Cardiac muscle cell (in vitro differentiated cells and primary cell): ENCODE measurements at regions not wholly inside any gene's neighbourhood (a gene's known extent, or its start where the extent isn't known, plus 50 kb on each side); places are given as distances from the start of the nearest gene placed in this dataset.

Experiments used
- DNase-seq, 2 donors: peaks; one replicate each; pipeline versions ENCODE4 v3.0.0 to v3.0.0-alpha.2; 2010 to 2017; ENCODE audit warnings: low read depth in 1 of 2, low spot score in 1 of 2
- H3K27ac ChIP-seq: fragments of 200-600 bp; sonication (generic); 2 replicates; pipeline ENCODE4 v1.5.1; 2016
- H3K27me3 ChIP-seq: fragments of 200-600 bp; sonication (generic); 2 replicates; pipeline ENCODE4 v1.6.0; 2016; ENCODE audit warnings: control low read depth
- H3K36me3 ChIP-seq: fragments of 200-600 bp; sonication (generic); 2 replicates; pipeline ENCODE4 v1.5.1; 2016; ENCODE audit warnings: control low read depth
- H3K4me1 ChIP-seq: fragments of 200-600 bp; sonication (generic); 2 replicates; pipeline ENCODE4 v1.8.1; 2017; ENCODE audit warnings: low read depth, mild to moderate bottlenecking, mixed run types
- H3K4me3 ChIP-seq: fragments of 200-600 bp; sonication (generic); 2 replicates; pipeline ENCODE4 v1.5.1; 2016; ENCODE audit warnings: mild to moderate bottlenecking
- H3K9me3 ChIP-seq: fragments of 200-600 bp; sonication (generic); 2 replicates; pipeline ENCODE4 v1.5.1; 2017; ENCODE audit warnings: low read depth, mild to moderate bottlenecking, control low read depth
- TF ChIP-seq, protein P1 (sequence below): IDR thresholded peaks from 2 replicates; pipeline ENCODE4 v1.5.1; 2012; ENCODE audit warnings: low read depth, mild to moderate bottlenecking, low read length

DNA sequence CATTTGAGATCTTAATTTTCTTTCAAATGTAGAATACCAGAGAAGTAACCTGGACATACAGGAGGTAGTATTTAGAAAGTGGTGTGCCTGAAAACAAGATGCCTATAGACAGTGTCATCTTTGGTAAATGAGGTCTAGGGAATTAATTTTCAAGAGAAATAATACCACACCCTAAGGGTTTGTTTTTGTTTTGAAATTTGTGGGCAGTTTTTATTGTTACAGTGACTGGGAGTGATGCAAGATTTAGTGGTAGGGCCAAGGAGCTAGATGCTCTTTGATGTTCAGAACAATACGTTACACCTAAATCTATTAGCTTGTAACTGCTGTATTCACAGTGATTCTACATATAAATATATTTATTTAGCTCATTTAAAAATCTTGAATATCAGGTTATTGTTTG, 856.5 kb upstream of the MAP3K7 start:
- no peaks in the 10 kb centered on the region for H3K36me3 ChIP-seq
- DNase-seq: no peak
- H3K27ac ChIP-seq: no peak overlapping the region
- no peak overlapping the region for H3K4me3 ChIP-seq
- TF ChIP-seq, protein P1, sequence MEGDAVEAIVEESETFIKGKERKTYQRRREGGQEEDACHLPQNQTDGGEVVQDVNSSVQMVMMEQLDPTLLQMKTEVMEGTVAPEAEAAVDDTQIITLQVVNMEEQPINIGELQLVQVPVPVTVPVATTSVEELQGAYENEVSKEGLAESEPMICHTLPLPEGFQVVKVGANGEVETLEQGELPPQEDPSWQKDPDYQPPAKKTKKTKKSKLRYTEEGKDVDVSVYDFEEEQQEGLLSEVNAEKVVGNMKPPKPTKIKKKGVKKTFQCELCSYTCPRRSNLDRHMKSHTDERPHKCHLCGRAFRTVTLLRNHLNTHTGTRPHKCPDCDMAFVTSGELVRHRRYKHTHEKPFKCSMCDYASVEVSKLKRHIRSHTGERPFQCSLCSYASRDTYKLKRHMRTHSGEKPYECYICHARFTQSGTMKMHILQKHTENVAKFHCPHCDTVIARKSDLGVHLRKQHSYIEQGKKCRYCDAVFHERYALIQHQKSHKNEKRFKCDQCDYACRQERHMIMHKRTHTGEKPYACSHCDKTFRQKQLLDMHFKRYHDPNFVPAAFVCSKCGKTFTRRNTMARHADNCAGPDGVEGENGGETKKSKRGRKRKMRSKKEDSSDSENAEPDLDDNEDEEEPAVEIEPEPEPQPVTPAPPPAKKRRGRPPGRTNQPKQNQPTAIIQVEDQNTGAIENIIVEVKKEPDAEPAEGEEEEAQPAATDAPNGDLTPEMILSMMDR: no peak
- no peaks in the 10 kb centered on the region for H3K27me3 ChIP-seq
- peaks cover 7% of the 10 kb centered on the region for H3K4me1 ChIP-seq
- H3K9me3 ChIP-seq: no peaks in the 10 kb centered on the region

DNA sequence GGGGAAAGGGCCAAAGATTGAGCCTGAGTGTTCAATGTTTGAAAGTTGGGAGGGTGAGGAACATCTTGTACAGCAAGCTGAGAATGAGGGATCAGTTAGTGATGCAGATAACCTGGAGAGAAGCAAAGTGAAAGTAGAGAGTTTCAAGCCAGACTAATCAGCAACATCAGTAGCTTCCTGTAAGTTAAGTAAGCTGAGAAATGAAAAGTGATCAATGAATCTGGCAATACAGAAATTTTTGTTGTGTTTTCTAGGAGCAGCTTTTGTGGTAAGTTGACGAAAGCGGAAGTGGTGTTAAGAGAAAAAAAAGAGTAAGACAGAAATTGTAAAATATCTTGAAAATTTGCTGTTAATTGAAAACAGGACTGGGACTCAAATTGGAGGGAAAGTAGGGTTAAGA, 855.5 kb upstream of the MAP3K7 start:
- no peak overlapping the region for H3K4me3 ChIP-seq
- H3K27ac ChIP-seq: no peak overlapping the region
- H3K9me3 ChIP-seq: no peaks in the 10 kb centered on the region
- DNase-seq: no peak
- H3K4me1 ChIP-seq: peaks cover 13% of the 10 kb centered on the region
- H3K36me3 ChIP-seq: no peaks in the 10 kb centered on the region
- TF ChIP-seq, protein P1: no peak
- no peaks in the 10 kb centered on the region for H3K27me3 ChIP-seq

DNA sequence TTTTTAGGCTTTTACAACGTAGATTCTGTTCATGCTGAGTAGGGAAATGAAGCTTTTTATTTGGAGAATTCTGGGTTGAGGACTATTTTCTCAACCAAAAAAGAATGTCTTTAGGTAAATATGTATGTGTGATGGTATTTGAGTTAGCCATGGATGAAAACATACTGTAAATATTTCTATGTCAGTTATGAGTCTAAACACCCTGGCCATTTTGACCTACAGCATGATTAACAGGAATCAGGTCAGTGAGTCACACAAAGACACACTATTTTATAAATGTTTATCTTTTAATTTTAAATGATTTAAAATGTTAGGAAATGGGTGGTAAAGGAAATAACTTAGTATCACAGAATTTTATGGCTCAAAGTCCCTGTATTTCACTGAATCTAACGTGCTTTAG, 851.7 kb upstream of the MAP3K7 start:
- DNase-seq: no peak
- H3K27me3 ChIP-seq: no peaks in the 10 kb centered on the region
- no peak overlapping the region for H3K4me3 ChIP-seq
- peaks cover 13% of the 10 kb centered on the region for H3K4me1 ChIP-seq
- TF ChIP-seq, protein P1: no peak
- no peaks in the 10 kb centered on the region for H3K36me3 ChIP-seq
- no peaks in the 10 kb centered on the region for H3K9me3 ChIP-seq
- no peak overlapping the region for H3K27ac ChIP-seq

DNA sequence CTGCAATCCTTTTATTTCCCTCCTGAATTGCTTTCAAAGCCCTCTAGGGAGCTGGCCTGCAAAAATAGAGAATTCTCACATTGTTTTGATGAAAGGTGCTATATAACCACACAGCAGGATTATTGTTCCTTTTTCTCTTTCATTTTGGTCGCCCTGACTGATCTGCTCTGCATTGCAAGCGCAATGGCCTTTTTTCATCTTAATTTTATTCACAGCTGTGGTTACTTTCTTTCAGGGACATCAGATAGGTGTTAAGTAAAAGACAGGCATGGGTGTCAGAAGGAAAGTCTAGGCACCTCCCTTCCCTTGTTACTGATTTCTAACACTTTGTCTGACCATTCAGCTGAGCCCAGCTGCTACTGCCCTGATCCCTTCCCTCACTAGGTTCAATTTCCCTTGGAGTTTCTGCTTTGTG, 850.5 kb upstream of the MAP3K7 start:
- no peaks in the 10 kb centered on the region for H3K9me3 ChIP-seq
- TF ChIP-seq, protein P1: no peak
- no peak for DNase-seq
- H3K4me1 ChIP-seq: peaks cover 13% of the 10 kb centered on the region
- no peak overlapping the region for H3K27ac ChIP-seq
- no peak overlapping the region for H3K4me3 ChIP-seq
- no peaks in the 10 kb centered on the region for H3K36me3 ChIP-seq
- no peaks in the 10 kb centered on the region for H3K27me3 ChIP-seq

DNA sequence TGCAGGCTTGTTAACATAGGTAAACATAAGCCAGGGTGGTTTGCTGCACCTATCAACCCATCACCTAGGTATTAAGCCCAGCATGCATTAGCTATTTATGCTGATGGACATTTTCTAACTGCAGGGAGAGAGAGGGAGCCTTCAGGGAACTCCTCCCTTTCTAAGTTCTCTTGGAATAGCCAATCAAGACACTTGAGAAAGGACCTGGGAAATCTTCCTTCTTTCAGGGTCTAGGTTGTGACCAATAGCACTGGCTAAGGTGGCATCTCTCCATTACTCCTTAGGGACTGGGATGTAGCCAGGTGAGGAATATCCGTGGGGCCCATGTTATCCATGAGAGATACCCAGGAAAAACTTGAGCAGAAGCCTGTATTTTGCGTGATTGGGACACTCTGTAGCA, 849.6 kb upstream of the MAP3K7 start:
- DNase-seq: no peak
- no peaks in the 10 kb centered on the region for H3K36me3 ChIP-seq
- H3K4me3 ChIP-seq: no peak overlapping the region
- peaks cover 13% of the 10 kb centered on the region for H3K4me1 ChIP-seq
- no peaks in the 10 kb centered on the region for H3K9me3 ChIP-seq
- H3K27ac ChIP-seq: no peak overlapping the region
- TF ChIP-seq, protein P1: no peak
- no peaks in the 10 kb centered on the region for H3K27me3 ChIP-seq

DNA sequence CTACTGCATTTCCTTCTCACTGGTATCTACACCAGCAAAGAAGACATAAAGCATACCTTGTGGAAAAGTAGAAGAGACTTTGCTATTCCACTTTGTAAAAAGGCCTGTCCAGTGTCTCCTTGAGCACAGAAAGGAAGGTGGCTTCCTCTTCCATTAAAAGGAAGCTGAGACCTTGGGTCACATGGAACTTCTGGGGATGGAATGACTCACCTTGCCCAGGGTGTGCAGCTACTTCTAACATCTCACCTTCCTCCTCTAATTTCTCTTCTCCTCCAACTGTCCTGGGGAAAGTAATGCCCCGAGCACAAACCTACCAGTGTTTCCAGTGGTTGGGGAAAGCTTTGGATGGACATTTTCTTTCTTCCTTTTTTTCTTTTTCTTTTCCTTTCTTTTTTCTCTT, 848.8 kb upstream of the MAP3K7 start:
- TF ChIP-seq, protein P1: no peak

More for the DNA sequence above, 848.8 kb upstream of the MAP3K7 start:
- Histone ChIP-seq H3K4me3 (no peak overlapping the region), H3K27me3 (no peaks in the 10 kb centered on the region), H3K4me1 (peaks cover 13% of the 10 kb centered on the region), H3K9me3 (no peaks in the 10 kb centered on the region), H3K27ac (no peak overlapping the region), H3K36me3 (no peaks in the 10 kb centered on the region)
- no peak for DNase-seq
